ENCODE measurements at regions not wholly inside any gene's neighbourhood (a gene's known extent, or its start where the extent isn't known, plus 50 kb on each side); places are given as distances from the start of the nearest gene placed in this dataset.
A peak's percentile ranks its signal among the peaks of the same experiment; 100 is the strongest.
"Not testable (repeated sequence)": the region's sequence is repeated elsewhere in the genome, so short reads cannot be mapped to it uniquely, and the experiment has no call there.

- not testable (repeated sequence) for H3K36me3 Mint-ChIP-seq, H3K4me3 Mint-ChIP-seq, H3K4me1 Mint-ChIP-seq, H3K9me3 Mint-ChIP-seq, H3K27me3 Mint-ChIP-seq, H3K27ac Mint-ChIP-seq
Observed at GRCh38 chr4:155574329-155574728, 92.3 kb upstream of the GUCY1A1 start.

DNA sequence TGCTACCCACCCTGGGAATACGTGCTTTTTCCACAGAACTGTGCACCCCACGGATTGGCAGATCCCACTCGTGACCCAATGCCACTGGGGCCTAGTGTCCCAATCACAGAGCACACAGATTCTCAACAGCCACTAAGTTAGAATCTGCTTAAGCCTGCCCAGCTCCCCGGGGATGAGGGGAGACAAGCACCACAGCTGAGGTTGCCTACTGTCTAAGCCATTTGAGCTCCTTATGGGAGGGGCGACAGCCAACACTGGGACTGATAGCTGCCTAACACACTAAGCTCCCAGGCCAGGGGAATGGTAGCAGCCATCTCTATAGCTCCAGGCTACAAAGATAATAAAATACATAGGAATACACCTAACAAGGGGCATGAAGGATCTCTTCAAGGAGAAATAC lies 93.5 kb upstream of the GUCY1A1 start:
- no peak overlapping the region for H3K27ac Mint-ChIP-seq
- peaks cover 0 to 4% (median 2%) of the 10 kb centered on the region in 3 donors for H3K9me3 Mint-ChIP-seq
- H3K27me3 Mint-ChIP-seq = no peaks in the 10 kb centered on the region
- H3K4me1 Mint-ChIP-seq = no peaks in the 10 kb centered on the region
- no peaks in the 10 kb centered on the region for H3K36me3 Mint-ChIP-seq
- no peak overlapping the region for H3K4me3 Mint-ChIP-seq

DNA sequence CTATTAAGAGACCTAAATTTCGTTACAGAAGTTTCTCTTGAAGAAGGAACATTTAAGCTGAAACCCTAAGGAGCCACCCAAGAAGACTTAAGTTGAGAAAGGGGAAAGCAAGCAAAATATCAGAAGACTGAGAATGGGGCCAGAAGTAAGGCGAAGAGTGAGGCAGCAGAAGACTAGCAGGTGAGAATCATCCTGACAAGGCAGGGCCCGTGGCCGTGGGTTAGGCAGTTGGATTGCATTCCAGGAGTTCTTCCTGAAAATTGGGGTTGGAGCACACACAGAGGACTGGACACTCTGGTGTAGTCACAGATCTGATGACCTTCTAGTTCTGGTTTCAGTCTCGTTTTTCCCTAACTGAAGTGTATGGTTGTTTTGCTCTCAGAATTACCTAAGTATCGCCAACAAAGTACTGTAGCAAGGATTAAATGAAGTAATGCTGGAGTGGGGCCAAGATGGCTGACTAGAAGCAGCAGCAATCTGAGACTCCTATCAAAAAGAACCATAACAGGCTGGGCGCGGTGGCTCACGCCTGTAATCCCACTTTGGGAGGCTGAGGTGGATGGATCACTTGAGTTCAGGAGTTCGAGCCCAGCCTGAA lies 94.4 kb upstream of the GUCY1A1 start:
- H3K27ac Mint-ChIP-seq = peak overlapping the region in 1 of 3 donors; percentile 1

DNA sequence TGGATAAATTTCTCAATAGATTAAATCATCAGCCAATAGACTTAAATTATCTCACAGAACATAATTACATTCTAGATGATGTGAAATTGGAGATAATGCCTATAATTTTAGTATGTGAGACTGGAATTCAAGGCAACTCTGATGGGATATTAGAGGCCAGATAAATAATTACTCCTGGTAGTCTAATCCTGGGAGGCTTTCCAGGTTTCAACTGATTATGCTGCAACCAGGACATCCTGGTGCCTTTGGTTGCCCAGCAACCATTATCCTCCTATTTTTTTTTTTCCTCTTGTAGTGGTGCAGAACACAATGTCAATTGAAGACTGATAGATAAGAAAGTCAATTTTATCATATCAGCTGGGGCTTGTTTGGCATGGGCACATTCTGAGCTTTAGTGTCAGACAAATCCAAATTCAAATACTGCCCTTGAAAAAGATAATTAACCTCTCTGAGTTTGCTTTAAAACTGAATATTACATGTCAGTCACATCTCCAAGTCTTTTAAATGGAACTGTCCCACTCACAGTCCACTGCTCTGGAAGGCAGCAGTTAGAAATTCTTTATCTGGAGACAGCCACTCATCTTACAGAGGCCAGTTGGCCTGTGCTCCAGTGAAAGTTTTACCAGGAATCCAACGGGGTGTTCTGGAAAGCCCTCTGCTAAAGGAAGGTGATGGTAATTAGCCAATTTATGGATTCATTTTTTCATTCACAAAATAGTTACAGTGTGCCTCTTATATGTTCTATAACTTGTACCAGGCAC lies 95.3 kb upstream of the GUCY1A1 start:
- Mint-ChIP-seq H3K9me3 (peaks cover 0 to 4% (median 2%) of the 10 kb centered on the region in 3 donors), H3K36me3 (no peaks in the 10 kb centered on the region), H3K4me1 (no peaks in the 10 kb centered on the region), H3K4me3 (no peak overlapping the region), H3K27ac (no peak overlapping the region), H3K27me3 (peaks cover 2% of the 10 kb centered on the region)

More for the DNA sequence above, 94.4 kb upstream of the GUCY1A1 start:
- no peak overlapping the region for H3K4me3 Mint-ChIP-seq
- H3K4me1 Mint-ChIP-seq = no peaks in the 10 kb centered on the region
- H3K9me3 Mint-ChIP-seq = peaks cover 0 to 4% (median 2%) of the 10 kb centered on the region in 3 donors
- no peaks in the 10 kb centered on the region for H3K36me3 Mint-ChIP-seq
- no peaks in the 10 kb centered on the region for H3K27me3 Mint-ChIP-seq

GRCh38 chr4:155570661-155571060 lies 96.0 kb upstream of the GUCY1A1 start:
- H3K36me3 Mint-ChIP-seq = no peaks in the 10 kb centered on the region
- H3K9me3 Mint-ChIP-seq = peaks cover 1 to 4% (median 2%) of the 10 kb centered on the region in 3 donors
- H3K4me1 Mint-ChIP-seq = no peaks in the 10 kb centered on the region
- no peak overlapping the region for H3K27ac Mint-ChIP-seq
- no peak overlapping the region for H3K4me3 Mint-ChIP-seq
- peaks cover 2% of the 10 kb centered on the region for H3K27me3 Mint-ChIP-seq

DNA sequence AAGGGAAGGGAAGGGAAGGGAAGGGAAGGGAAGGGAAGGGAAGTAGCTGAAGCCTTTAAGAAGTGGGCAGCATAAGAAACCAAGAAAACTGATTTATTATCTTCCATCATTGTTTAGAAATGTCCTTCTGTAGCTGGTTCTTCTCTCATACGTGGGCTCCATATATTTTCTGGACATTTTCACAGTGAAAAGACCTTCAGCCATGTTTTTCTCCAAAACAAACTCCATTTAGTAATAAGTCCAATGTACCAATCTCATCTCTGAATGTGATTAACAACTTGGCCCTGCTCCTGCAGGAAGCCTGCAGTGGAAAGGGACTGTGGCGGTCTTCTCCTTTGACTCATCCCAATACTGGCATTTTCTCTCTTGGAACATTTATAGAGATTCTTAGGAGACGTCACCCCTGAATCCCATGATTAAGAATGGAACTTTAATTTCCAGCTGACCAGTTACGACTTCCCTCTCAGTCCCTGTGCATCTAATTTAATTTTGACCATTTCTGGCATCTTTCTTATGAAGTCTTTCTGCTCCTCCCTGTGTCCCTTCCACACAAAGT lies 96.6 kb upstream of the GUCY1A1 start:
- H3K9me3 Mint-ChIP-seq = peaks cover 1 to 4% (median 2%) of the 10 kb centered on the region in 3 donors
- H3K4me1 Mint-ChIP-seq = no peaks in the 10 kb centered on the region
- H3K4me3 Mint-ChIP-seq = no peak overlapping the region
- H3K36me3 Mint-ChIP-seq = no peaks in the 10 kb centered on the region
- H3K27ac Mint-ChIP-seq = no peak overlapping the region
- H3K27me3 Mint-ChIP-seq = peaks cover 2% of the 10 kb centered on the region

DNA sequence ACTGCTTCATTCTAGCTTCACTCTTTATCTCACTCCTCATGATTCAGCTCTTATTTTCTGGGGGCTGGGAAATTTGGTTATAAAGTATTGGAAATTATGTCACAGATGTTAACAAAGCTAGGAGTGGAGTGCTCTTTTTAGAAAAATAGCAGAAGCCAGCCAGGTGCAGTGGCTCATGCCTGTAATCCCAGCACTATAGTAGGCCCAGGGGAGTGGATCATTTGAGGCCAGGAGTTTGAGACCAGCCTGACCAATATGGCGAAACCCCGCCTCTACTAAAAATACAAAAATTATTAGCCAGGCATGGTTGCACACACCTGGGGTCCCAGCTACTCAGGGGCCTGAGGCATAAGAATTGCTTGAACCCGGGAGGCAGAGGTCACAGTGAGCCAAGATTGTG lies 97.2 kb upstream of the GUCY1A1 start:
- H3K27me3 Mint-ChIP-seq = peaks cover 2% of the 10 kb centered on the region
- no peak overlapping the region for H3K27ac Mint-ChIP-seq
- no peaks in the 10 kb centered on the region for H3K4me1 Mint-ChIP-seq
- peaks cover 1 to 4% (median 2%) of the 10 kb centered on the region in 3 donors for H3K9me3 Mint-ChIP-seq
- H3K36me3 Mint-ChIP-seq = no peaks in the 10 kb centered on the region
- no peak overlapping the region for H3K4me3 Mint-ChIP-seq

GRCh38 chr4:155568641-155569220 lies 97.9 kb upstream of the GUCY1A1 start:
- H3K4me3 Mint-ChIP-seq = no peak overlapping the region
- H3K27ac Mint-ChIP-seq = no peak overlapping the region
- peaks cover 1 to 8% (median 2%) of the 10 kb centered on the region in 3 donors for H3K9me3 Mint-ChIP-seq
- no peaks in the 10 kb centered on the region for H3K4me1 Mint-ChIP-seq
- H3K27me3 Mint-ChIP-seq = peaks cover 2% of the 10 kb centered on the region
- H3K36me3 Mint-ChIP-seq = no peaks in the 10 kb centered on the region

DNA sequence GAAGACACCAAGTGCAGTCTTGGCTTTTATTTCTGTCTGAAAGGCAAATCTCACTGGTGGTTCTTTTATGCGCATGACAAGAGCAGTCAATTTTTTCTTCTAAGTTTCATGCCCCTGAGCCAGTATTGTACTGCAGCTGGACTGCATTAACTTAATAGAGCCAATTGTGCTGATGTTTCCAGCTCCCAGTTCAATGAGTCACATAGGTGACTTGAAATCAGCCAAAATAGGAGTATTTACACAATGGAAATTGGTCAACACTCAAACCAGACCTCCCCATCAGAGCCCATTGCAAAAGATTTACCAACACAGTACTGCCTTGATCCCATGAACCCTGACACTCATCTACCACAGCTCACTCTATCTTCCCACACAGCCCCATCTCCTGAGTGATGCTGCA lies 100.3 kb upstream of the GUCY1A1 start:
- Mint-ChIP-seq H3K27me3 (peaks cover 2% of the 10 kb centered on the region), H3K4me3 (no peak overlapping the region), H3K9me3 (peaks cover 1 to 4% (median 2%) of the 10 kb centered on the region in 3 donors), H3K4me1 (no peaks in the 10 kb centered on the region), H3K36me3 (no peaks in the 10 kb centered on the region), H3K27ac (no peak overlapping the region)

GRCh38 chr4:155565776-155566175 lies 100.9 kb upstream of the GUCY1A1 start:
- H3K9me3 Mint-ChIP-seq = peaks cover 1 to 4% (median 2%) of the 10 kb centered on the region in 3 donors
- H3K4me1 Mint-ChIP-seq = no peaks in the 10 kb centered on the region
- H3K4me3 Mint-ChIP-seq = no peak overlapping the region
- H3K27me3 Mint-ChIP-seq = peaks cover 2% of the 10 kb centered on the region
- no peaks in the 10 kb centered on the region for H3K36me3 Mint-ChIP-seq
- no peak overlapping the region for H3K27ac Mint-ChIP-seq

DNA sequence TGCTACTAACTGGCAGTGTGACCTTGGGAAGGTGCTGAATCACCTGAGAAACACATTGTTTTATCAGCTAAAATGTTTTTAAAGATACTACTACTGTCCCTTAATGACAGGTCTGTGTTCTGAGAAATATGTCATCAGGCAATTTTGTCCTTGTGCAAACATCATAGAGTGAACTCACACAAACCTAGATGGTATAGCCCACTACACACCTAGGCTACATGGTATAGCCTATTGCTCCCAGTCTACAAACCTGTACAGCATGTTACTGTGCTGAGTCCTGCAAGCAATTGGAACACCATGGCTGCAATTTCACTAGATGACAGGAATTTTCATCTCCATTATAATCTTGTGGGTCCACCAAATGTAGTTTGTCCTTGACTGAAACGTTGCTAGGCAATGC lies 101.3 kb upstream of the GUCY1A1 start:
- H3K27ac Mint-ChIP-seq = no peak overlapping the region
- peaks cover 1 to 4% (median 1%) of the 10 kb centered on the region in 3 donors for H3K9me3 Mint-ChIP-seq
- no peaks in the 10 kb centered on the region for H3K36me3 Mint-ChIP-seq
- H3K27me3 Mint-ChIP-seq = peaks cover 2% of the 10 kb centered on the region
- no peak overlapping the region for H3K4me3 Mint-ChIP-seq
- no peaks in the 10 kb centered on the region for H3K4me1 Mint-ChIP-seq

DNA sequence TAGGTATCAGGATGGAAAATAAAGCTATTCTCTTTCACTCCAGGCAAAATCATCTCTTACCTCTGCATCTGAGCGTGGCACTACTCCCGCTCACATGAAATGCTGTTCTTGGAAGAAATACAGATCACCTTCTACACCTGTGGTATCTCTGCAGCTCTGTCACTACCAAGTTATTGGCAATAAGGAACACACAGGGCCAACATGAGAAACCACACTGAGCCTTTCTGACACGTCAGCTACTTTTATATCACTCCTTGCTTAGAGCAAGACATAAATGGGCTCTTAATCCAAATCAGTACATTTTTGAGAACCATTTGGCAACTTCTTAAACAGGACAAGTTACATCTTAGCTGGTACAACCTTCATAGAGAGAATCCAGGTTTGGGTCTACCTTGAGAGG lies 101.8 kb upstream of the GUCY1A1 start:
- Mint-ChIP-seq H3K9me3 (peaks cover 0 to 4% (median 1%) of the 10 kb centered on the region in 3 donors), H3K27ac (no peak overlapping the region), H3K36me3 (no peaks in the 10 kb centered on the region), H3K4me1 (no peaks in the 10 kb centered on the region), H3K4me3 (no peak overlapping the region), H3K27me3 (peaks cover 2% of the 10 kb centered on the region)

DNA sequence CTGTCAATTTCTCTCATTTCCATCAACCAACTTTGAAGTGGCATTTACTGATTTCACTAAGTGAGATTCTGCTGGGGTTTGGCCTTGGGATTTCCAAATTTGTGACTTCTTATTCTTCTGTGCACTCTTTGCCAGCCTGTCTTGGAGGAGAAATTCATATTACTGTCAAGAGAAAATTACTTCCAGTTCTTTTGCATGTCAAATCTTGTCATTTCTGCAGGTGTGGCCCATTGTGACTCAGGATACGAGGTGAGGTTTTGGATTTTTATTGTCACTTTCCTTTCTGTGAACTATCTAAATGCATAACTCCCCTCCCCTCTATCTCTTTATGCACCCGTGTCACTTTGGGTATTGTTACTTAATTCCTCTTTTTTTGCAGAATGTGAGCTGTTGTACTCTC lies 102.6 kb upstream of the GUCY1A1 start:
- no peaks in the 10 kb centered on the region for H3K4me1 Mint-ChIP-seq
- H3K36me3 Mint-ChIP-seq = no peaks in the 10 kb centered on the region
- peaks cover 2% of the 10 kb centered on the region for H3K27me3 Mint-ChIP-seq
- no peak overlapping the region for H3K27ac Mint-ChIP-seq
- H3K4me3 Mint-ChIP-seq = no peak overlapping the region
- H3K9me3 Mint-ChIP-seq = peaks cover 0 to 4% (median 3%) of the 10 kb centered on the region in 3 donors

- Mint-ChIP-seq H3K27me3 (no peaks in the 10 kb centered on the region), H3K9me3 (peaks cover 3 to 18% (median 6%) of the 10 kb centered on the region in 3 donors), H3K36me3 (no peaks in the 10 kb centered on the region), H3K27ac (no peak overlapping the region), H3K4me1 (no peaks in the 10 kb centered on the region), H3K4me3 (no peak overlapping the region)
Observed at GRCh38 chr4:155559915-155560314, 106.7 kb upstream of the GUCY1A1 start.

- no peaks in the 10 kb centered on the region for H3K36me3 Mint-ChIP-seq
- no peaks in the 10 kb centered on the region for H3K4me1 Mint-ChIP-seq
- peaks cover 0 to 24% (median 8%) of the 10 kb centered on the region in 3 donors for H3K9me3 Mint-ChIP-seq
- no peak overlapping the region for H3K4me3 Mint-ChIP-seq
- H3K27me3 Mint-ChIP-seq = no peaks in the 10 kb centered on the region
- H3K27ac Mint-ChIP-seq = no peak overlapping the region
Observed at GRCh38 chr4:155552180-155552579, 114.5 kb upstream of the GUCY1A1 start.
